HG03571 (cell line): ENCODE measurements at regions not wholly inside any gene's neighbourhood (a gene's known extent, or its start where the extent isn't known, plus 50 kb on each side); places are given as distances from the start of the nearest gene placed in this dataset.

Experiments
- ATAC-seq: cut with Tn5 transposase; IDR thresholded peaks from one replicate; pipeline ENCODE4 v1.9.1; 2021; ENCODE audit not compliant: unreplicated experiment

DNA sequence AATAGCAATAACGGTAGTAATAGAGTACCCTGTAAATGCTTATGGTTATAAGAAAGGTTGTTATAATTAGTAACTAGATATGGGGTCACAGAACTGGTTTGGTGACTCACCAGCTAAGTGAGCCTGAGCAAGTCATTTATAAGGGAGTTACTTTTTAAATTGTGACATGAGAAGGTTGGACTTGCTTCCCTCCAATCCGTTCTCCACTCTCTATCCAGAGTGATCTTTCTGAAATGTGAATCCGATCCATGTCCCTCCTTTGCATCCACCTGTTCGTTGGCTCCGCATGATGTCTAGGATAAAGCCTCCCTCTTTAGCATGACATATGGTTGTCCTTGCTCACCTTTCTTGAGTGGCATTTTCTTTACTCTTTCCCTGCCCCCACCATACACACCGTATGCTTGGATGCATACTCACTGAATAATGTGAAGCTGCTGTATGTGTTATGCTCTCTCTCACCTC, 83.1 kb downstream of the CDC42EP3 start:
- no peak for ATAC-seq

- ATAC-seq, result no peak
These were observed 82.1 kb downstream of the CDC42EP3 start for GRCh38 chr2:37589298-37589697.

- ATAC-seq, result no peak
These were observed 81.3 kb downstream of the CDC42EP3 start for GRCh38 chr2:37590119-37590571.
